H1 (cell line): ENCODE measurements at regions not wholly inside any gene's neighbourhood (a gene's known extent, or its start where the extent isn't known, plus 50 kb on each side); places are given as distances from the start of the nearest gene placed in this dataset.

Source experiments
- TF ChIP-seq, protein P1 (sequence below): fragments of 300-600 bp; sonication (generic); IDR thresholded peaks from 2 replicates; pipeline ENCODE4 v1.7.1; 2012; ENCODE audit warnings: low read length, moderate library complexity, mild to moderate bottlenecking, inconsistent platforms; ENCODE audit not compliant: insufficient replicate concordance

DNA sequence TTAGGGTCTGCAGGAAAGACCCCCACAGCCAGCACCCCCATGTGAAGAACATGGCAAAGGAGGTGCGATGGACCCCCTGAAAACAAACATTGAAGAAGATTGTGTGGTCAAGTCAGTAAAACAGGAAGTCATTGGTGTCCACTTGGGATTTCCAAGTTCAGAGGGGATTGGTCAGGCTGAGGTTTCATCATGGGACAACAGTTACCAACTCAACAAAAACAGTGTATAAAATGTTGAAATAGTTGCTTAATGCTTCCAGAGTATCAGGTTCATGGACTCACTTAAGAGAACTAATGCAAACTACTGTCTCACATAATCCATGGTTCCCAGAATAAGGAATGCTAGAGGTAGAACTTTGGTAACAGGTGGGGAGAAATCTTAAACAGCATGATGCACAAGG lies 115.8 kb downstream of the RBMY1A1 start (continued):
- TF ChIP-seq, protein P1, sequence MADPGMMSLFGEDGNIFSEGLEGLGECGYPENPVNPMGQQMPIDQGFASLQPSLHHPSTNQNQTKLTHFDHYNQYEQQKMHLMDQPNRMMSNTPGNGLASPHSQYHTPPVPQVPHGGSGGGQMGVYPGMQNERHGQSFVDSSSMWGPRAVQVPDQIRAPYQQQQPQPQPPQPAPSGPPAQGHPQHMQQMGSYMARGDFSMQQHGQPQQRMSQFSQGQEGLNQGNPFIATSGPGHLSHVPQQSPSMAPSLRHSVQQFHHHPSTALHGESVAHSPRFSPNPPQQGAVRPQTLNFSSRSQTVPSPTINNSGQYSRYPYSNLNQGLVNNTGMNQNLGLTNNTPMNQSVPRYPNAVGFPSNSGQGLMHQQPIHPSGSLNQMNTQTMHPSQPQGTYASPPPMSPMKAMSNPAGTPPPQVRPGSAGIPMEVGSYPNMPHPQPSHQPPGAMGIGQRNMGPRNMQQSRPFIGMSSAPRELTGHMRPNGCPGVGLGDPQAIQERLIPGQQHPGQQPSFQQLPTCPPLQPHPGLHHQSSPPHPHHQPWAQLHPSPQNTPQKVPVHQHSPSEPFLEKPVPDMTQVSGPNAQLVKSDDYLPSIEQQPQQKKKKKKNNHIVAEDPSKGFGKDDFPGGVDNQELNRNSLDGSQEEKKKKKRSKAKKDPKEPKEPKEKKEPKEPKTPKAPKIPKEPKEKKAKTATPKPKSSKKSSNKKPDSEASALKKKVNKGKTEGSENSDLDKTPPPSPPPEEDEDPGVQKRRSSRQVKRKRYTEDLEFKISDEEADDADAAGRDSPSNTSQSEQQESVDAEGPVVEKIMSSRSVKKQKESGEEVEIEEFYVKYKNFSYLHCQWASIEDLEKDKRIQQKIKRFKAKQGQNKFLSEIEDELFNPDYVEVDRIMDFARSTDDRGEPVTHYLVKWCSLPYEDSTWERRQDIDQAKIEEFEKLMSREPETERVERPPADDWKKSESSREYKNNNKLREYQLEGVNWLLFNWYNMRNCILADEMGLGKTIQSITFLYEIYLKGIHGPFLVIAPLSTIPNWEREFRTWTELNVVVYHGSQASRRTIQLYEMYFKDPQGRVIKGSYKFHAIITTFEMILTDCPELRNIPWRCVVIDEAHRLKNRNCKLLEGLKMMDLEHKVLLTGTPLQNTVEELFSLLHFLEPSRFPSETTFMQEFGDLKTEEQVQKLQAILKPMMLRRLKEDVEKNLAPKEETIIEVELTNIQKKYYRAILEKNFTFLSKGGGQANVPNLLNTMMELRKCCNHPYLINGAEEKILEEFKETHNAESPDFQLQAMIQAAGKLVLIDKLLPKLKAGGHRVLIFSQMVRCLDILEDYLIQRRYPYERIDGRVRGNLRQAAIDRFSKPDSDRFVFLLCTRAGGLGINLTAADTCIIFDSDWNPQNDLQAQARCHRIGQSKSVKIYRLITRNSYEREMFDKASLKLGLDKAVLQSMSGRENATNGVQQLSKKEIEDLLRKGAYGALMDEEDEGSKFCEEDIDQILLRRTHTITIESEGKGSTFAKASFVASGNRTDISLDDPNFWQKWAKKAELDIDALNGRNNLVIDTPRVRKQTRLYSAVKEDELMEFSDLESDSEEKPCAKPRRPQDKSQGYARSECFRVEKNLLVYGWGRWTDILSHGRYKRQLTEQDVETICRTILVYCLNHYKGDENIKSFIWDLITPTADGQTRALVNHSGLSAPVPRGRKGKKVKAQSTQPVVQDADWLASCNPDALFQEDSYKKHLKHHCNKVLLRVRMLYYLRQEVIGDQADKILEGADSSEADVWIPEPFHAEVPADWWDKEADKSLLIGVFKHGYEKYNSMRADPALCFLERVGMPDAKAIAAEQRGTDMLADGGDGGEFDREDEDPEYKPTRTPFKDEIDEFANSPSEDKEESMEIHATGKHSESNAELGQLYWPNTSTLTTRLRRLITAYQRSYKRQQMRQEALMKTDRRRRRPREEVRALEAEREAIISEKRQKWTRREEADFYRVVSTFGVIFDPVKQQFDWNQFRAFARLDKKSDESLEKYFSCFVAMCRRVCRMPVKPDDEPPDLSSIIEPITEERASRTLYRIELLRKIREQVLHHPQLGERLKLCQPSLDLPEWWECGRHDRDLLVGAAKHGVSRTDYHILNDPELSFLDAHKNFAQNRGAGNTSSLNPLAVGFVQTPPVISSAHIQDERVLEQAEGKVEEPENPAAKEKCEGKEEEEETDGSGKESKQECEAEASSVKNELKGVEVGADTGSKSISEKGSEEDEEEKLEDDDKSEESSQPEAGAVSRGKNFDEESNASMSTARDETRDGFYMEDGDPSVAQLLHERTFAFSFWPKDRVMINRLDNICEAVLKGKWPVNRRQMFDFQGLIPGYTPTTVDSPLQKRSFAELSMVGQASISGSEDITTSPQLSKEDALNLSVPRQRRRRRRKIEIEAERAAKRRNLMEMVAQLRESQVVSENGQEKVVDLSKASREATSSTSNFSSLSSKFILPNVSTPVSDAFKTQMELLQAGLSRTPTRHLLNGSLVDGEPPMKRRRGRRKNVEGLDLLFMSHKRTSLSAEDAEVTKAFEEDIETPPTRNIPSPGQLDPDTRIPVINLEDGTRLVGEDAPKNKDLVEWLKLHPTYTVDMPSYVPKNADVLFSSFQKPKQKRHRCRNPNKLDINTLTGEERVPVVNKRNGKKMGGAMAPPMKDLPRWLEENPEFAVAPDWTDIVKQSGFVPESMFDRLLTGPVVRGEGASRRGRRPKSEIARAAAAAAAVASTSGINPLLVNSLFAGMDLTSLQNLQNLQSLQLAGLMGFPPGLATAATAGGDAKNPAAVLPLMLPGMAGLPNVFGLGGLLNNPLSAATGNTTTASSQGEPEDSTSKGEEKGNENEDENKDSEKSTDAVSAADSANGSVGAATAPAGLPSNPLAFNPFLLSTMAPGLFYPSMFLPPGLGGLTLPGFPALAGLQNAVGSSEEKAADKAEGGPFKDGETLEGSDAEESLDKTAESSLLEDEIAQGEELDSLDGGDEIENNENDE = no peak
- TF ChIP-seq, all 59 proteins: peak for 0
